ENCODE measurements at regions not wholly inside any gene's neighbourhood (a gene's known extent, or its start where the extent isn't known, plus 50 kb on each side); places are given as distances from the start of the nearest gene placed in this dataset.
"Not testable (repeated sequence)": the region's sequence is repeated elsewhere in the genome, so short reads cannot be mapped to it uniquely, and the experiment has no call there.

DNA sequence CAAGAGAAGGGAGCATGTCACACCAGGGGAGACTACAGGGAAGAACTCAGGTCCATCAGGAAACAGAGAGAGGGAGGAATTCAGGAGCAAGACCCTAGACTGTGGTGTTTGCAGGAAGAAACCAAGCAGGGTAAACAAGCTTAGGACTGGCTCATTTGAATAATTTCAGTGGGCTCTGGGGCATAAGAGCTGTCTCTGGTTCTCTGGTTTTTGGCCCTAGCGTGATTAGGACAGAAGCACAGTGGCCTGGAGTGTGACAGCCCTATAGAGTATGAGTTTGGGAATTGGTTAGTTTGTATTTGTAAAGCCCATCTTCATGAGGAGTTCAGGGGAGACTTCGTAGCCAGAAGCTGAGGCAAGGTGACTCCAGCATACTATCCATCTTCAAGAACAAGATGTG is 504.4 kb upstream of the TPTE start:
- not testable (repeated sequence) for H3K4me3 Mint-ChIP-seq, H3K27me3 Mint-ChIP-seq, H3K4me1 Mint-ChIP-seq, H3K36me3 Mint-ChIP-seq, H3K27ac Mint-ChIP-seq
- H3K9me3 Mint-ChIP-seq: peaks cover 0 to 10% (median 5%) of the 10 kb centered on the region in 3 donors

DNA sequence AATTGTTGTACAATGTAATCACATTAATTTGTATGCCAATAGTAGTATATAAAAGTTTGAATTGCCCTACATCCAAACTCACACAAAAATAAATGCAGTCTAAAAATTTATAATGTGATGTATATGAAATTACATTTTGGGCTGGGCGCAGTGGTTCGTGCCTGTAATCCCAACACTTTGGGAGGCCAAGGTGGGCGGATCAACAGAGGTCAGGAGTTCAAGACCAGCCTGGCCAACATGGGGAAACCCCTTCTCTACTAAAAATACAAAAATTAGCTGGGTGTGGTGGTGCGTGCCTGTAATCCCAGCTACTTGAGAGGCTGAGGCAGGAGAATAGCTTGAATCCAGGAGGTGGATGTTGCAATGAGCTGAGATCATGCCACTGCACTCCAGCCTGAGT is 503.6 kb upstream of the TPTE start:
- H3K4me1 Mint-ChIP-seq, H3K27ac Mint-ChIP-seq, H3K4me3 Mint-ChIP-seq, H3K27me3 Mint-ChIP-seq, H3K36me3 Mint-ChIP-seq: not testable (repeated sequence)
- H3K9me3 Mint-ChIP-seq: peaks cover 0 to 10% (median 5%) of the 10 kb centered on the region in 3 donors

DNA sequence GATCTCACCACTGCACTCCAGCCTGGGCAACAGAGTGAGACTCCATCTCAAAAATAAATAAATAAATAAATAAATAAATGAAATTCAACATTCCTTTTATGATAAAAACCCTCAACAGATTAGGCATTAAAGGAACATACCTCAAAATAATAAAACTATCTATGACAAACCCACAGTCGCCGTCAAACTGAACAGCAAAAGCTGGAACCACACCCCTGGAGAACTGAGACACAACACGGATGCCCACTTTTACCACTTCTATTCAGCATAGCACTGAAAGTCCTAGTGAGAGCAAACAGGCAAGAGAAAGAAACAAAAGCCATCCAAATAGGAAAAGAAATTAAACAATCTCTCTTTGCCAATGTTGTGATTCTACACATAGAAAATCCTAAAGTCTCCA is 499.9 kb upstream of the TPTE start:
- H3K9me3 Mint-ChIP-seq, H3K27me3 Mint-ChIP-seq, H3K4me1 Mint-ChIP-seq, H3K27ac Mint-ChIP-seq, H3K36me3 Mint-ChIP-seq, H3K4me3 Mint-ChIP-seq: not testable (repeated sequence)

DNA sequence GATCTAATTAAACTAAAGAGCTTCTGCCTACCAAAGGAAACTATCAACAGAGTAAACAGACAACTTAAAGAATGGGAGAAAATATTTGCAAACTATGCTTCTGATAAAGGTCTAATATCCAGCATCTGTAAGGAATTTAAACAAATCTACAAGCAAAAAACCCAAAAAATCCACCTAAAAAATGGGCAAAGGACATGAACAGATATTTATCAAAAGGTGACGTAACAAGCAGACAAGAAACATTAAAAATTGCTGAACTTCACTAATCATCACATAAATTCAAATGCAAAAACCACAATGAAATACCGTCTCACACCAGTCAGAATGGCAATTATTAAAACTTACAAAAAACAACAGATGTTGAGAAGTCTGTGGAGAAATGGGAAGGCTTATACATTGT is 498.6 kb upstream of the TPTE start:
- H3K36me3 Mint-ChIP-seq, H3K27me3 Mint-ChIP-seq, H3K27ac Mint-ChIP-seq, H3K4me1 Mint-ChIP-seq, H3K4me3 Mint-ChIP-seq, H3K9me3 Mint-ChIP-seq: not testable (repeated sequence)

Data from IgD-negative memory B cell (primary cell).